HG03575 (cell line): ENCODE measurements at regions not wholly inside any gene's neighbourhood (a gene's known extent, or its start where the extent isn't known, plus 50 kb on each side); places are given as distances from the start of the nearest gene placed in this dataset.
"Not testable (repeated sequence)": the region's sequence is repeated elsewhere in the genome, so short reads cannot be mapped to it uniquely, and the experiment has no call there.

Experiments
- ATAC-seq: cut with Tn5 transposase; IDR thresholded peaks from one replicate; pipeline ENCODE4 v1.9.1; 2021; ENCODE audit not compliant: unreplicated experiment, insufficient number of reproducible peaks, low FRiP score; ENCODE audit errors: extremely low read depth

DNA sequence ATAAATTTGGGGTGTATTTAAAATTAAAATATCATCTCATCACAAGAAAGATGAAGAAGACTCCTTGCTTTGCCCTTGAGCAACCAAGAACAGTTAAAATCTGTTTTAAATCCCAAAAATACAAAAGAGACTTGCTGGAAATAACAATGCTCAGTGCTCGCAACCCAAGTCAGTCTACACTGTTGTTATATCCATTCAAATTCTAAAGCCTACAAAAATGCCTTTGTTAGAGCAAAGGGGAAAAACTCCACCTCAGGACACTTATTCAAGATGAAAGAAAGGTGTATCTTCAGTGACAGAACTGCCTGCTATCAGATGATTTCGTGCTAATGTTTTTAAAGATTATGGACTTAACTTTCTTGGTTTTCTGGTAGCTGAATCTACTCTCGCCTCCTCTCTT, 111.9 kb upstream of the TANK start:
- no peak for ATAC-seq

DNA sequence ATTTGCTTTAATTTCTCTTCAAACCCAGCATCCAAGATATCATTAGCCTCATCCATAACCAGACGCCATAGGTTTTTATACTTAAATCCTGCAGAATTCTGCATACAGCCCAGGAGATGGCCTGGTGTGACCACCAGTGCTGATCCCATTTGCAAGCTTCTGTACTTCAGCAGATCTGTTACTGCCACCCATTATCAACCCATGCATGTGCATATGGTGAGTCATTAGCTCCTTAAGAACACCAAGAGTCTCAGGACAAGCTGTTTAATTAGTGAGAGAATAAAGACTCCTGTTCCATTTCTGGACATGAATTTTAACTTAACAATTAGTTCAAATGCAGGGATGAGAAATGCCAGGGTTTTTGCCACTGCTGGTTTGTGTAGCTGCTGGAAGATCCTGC, 110.7 kb upstream of the TANK start:
- ATAC-seq: no peak

DNA sequence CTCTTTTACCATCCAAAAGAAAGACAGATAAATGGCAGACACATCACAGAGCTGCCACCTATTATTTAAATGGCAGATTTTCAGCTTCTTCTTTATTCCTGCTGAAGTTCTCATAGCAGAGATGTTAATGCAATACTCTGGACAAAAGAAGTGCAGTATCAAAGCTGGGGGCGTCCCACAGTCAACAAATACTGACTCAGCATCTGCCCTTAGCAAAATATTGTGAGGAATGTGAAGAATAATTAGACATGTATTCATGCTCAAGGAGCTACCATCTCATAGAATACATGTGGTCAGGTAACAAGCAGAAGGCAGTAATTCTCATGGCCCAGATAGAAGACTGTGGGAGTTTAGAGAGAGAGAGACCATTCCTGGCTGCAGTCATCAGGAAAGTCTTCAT, 108.0 kb upstream of the TANK start:
- no peak for ATAC-seq

DNA sequence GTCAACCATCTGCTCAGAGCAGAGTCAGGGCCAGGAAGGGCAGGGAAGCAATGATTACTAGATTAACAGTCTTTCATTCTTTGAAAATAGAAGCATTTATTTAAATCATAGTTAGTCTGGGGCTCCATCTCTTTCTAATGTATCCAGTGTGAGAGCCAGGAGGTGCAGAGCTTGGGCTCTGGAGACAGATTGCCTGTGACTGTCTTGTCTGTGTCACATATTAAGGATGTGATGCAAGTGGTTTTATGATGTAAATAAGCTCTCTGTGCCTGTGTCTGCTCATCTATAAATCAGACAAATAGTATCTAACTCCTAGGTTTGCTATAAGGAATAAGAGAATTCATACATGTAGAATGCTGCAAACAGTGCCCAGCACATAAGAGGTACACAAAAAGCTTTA, 104.9 kb upstream of the TANK start:
- no peak for ATAC-seq

DNA sequence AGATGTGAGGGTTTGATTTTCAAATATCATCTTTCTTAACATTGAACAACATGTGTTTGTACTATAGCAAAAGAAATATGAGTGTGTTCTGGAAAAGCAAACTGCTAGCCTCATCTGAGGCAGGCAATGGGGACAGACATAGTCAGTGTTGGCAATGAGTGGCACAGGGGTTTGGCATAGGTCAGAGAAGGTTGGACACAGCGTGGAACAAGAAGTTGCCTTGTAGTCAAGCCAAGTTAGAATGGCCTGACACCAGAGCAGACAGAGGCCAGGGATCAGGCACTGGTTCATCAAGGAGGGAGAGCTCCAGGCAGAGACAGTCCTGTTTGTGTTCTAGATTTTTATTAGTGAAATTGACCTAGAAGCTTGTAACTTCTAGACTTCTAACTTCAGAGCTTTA, 100.8 kb upstream of the TANK start:
- no peak for ATAC-seq

DNA sequence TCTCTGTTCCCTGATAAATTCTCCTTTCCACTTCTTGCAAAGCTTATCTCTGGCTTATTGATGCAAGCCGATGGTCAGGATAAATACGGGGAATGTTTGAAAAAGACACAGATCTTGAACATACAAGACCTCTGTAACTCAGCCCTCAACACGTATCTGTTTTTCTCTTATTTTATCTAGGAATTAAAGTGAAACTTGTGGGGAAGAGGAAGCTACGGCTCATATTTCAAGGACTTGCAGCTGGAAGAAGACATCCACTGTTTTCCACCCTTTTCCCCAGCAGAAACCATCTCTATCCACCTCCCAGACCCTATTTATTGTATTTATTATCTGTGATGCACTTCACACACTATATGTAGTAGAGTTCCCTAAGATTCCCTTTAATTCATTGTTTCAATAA, 98.4 kb upstream of the TANK start:
- no peak for ATAC-seq

DNA sequence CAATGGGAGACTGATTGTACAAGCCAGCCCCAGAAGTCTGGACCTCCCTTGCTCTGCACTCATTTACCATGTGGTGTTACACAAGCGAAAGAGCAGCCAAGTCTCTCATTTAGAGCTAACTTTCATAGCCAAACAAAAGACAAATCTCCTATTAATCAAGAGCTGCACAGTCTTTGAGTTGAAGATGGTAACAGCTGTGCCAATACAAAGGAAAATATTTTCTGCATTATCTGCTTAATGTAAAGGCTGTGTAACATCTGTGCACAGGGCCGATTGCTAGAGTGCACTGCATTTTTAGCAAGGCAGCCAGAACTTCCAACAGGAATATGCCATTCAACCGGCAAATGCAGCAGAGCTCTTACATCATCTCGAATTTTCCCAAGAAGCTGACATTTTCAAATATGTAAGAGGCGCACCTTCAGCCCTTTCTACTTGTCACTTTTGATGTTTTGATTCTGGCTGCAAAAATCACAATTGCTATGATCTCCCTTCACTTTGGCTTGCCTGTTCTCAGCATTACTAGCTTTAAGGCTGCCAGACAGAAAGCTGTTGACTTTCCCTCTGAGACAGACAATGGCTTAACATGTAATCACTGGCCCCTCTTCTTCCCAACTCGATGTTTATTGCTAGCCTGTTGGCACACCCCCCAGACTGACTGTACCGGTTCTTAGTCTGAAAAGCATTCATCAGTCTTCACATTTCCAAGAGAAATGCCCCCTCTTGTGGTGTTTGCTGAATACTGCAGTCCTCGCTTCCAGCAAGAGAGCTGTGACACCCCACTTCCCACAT, 96.9 kb upstream of the TANK start:
- peak; percentile 45 for ATAC-seq

DNA sequence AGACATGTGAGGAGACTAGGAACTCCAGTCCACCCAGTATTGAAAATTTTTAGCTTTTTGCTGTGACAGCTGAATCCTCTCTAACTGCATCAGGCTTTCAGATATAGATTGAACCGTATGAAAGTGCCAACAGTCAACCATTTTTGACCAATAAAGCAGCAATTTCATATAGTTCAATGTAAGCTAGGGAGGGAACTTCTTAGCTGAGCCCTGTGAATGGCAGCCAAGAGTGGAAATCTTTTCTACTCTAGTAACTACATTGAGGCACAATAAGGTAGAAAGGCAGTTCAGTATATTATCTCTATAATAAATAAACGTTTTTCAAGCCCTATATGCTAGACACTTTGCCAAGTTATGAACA, 96.3 kb upstream of the TANK start:
- ATAC-seq: no peak

DNA sequence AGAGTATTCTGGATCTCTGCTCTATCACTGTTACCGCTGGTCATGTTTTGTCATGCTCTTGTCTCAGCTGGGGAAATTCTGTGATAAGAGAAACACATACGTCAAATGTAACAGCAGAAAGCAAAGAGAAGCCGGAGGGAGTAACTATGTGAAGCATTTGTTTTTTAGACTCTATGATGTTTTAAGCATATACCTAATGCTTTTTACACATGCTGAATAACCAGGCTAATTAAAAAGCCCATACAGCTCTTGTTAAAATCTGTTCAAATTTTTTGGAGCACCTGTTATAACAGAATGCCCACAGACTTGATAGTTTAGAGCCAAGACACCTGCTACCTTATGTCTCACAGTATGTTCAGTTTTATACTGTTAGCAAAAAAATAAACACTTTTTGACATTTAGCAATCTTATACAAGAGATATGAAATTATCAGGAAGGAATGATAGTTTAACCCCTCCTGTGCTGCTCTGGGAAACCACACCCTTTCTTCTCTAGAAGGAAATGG, 92.3 kb upstream of the TANK start:
- ATAC-seq: no peak

DNA sequence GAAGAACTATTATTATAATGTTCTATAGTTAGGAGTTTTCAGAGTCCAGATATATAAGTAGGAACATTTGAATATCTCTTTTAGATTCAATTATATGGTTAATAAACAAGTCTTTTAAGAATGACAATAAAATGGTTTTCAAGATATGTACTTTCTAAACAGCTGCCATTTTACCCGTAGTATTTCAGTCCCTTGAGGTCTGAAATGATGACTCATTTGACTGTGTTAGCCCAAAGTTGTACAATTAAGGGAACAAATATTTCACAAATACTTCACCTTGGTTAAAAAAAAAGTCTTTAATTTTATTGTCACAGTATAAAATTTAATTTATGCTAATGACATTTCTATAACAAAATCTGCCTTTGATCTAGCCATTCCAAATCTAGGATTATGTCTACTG, 91.6 kb upstream of the TANK start:
- no peak for ATAC-seq

DNA sequence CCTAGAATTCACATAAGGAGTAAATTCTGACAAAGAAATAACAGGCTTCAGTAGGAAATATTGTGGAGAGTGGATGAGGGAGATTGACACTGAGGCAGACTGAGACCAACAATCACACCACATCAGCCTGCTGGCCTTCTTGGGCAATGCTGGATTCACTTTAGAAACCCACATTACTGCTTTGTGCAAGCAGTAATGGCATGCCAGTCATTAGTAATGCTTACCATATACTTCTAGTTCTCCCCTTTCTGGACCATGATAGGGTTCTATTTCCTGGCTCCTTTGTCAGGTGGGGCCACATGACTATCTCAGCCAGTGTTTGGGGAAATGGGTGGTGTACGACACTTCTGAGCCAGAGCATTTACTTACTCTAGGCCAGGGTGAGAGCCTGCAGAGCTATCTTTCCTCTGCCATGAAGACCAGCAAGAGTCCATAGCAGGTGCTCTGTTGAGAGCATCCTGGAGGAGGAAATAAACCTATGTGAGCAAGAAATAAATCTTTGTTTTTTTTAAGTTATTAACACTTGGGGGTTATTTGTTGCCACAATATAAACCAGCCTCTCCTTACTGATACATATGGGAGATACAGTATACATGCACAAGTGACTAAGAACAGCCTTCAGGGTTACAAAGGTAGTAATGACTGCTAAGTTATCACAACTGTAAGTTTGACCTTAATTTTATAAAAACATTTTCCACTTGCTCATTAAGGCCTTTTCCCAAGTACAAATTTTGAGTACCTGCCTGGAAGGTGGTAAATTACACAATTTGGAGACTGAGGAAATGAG, 89.3 kb upstream of the TANK start:
- no peak for ATAC-seq

DNA sequence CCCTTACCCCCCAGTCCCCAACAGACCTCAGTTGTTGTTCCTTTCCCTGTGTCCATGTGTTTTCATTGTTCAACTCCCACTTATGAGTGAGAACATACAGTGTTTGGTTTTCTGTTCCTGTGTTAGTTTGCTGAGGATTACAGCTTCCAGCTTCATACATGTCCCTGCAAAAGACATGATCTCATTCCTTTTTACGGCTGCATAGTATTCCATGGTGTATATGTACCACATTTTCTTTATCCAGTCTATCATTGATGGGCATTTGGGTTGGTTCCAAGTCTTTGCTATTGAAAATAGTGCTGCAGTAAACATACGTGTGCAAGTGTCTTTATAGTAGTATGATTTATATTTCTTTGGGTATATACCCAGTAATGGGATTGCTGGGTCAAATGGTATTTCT, 87.8 kb upstream of the TANK start:
- not testable (repeated sequence) for ATAC-seq

DNA sequence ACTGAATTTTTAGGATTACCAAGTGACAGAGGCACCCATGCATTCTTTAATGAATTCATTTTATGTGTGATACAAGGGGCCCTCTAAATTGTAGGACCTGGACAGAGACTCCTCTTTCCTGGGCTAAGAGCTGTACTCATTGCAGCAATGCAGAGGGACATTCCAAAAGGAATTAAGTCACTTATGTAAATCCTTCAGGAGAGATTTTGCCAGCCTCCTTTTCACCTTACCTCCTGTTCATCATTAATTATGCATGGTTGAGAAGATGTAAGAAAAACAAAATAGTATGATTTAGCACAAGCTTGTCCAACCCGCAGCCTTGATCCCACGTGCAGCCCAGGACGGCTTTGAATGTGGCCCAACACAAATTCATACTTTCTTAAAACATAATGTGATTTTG, 84.5 kb upstream of the TANK start:
- no peak for ATAC-seq

DNA sequence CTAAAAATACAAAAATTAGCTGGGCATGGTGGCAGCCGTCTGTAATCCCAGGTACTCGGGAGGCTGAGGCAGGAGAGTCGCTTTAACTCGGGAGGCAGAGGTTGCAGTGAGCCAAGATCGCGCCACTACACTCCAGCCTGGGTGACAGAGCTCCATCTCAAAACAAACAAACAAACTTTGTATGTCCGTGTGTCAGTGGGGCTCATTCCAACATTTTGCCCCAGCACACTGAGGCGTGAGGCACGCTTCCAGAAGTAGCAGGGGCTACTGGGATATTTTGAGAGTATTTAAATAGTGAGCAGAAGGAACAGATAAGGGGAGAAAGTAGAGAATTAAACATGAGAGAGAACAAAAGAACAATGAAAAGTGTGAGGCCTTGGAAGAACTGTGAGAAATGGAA, 83.3 kb upstream of the TANK start:
- no peak for ATAC-seq

DNA sequence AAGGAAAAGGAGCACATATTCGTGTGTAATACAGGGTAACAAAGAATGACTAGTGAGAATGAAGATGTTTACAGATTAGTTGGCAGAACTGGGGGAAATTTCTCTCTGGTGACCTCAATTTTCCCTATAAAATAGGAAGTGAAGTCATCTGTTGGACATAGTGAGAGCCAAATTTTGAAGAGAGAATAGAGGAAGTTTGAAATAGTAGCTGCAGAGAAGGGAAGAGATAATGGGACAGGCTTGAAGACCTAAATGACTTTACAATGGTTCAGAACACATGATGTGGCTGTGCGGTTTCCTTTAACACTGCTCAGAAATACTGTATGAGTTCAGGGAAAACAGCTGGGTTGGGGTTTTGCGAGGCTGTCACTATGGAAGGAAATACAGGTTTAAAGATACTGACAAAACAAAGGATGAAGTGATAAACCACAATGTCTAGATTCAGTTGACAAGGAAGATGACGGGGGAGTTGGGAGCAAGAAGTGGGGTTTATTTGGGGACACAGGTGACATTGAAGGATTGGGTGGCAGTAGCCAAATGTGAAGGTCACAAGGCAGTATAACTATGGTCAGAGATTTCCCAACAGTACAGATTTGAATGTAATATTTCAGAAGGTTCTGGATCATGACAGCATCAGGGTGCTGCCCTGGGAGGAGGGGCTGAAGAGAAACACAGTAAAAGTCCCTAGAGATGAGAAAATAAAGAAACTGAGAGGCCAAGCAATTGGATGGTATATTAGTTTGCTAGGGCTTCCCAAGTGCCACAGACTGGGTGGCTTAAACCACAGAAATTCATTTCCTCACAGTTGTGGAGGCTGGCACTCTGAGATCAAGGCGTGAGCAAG, 82.6 kb upstream of the TANK start:
- peak; percentile 85 for ATAC-seq

DNA sequence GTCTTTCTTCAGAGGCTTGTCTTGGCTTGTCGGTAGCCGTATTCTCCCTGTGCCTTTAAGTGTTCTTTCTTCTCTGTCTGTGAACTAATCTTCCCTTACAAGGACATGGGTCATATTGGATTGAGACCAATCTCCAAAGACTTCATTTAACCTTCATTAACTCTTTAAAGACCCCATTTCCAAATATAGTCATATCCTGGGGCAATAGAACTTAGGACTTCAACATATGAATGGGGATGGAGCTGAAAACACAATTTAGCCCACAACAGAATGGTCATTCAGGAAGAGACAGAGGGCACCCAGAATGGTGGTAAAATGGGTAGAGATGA, 82.1 kb upstream of the TANK start:
- ATAC-seq: no peak

DNA sequence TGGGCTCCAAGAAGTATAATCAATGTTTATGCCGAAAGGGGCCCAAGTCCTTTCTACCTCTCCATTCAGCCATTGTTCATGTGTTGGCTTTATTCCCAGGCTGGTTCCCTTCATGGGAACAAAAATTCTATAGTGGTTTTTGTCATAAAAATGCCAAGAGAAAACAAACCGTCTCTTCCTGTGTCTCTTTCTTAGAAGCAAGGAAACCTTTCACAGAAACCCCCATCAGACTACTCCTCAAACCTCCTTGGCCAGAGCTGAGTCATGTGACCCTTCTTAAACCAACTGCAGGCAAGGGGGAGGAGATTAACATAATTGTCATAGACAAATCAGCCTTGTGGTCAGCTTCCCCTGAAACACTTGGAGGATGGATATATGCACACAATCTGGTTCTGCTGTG, 75.1 kb upstream of the TANK start:
- no peak for ATAC-seq

DNA sequence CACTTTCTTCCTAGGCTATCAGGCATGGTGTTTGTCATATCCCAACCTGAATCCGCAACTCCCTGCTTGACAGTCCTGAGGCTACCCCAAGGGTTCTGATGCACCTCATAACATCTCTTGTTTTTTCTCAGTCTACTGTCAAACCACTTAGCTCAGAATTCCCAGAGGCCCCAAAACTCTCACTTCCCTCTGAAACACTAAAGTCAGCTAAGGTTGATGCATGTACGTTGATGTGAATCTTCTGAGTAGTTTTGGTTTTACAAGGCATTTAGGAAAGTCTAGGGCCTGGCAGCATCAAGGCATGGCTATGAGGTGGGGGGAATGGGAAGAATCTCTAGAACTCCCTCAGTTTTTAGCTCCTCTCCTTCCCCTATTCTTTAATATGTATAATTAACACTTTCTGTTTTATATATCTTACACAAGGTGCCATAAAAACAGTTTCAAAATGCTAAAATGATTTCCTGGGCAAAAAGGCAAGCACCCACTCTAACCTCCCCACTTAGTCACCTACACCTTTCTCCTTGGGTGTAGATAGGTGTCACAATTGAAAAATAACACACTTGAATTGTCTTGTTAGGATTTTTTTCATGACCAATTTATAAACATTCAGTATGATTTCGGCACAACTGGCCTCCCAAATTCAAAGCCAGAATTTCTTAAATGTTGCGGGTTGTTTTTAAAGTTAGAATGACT, 71.4 kb upstream of the TANK start:
- peak; percentile 63 for ATAC-seq

DNA sequence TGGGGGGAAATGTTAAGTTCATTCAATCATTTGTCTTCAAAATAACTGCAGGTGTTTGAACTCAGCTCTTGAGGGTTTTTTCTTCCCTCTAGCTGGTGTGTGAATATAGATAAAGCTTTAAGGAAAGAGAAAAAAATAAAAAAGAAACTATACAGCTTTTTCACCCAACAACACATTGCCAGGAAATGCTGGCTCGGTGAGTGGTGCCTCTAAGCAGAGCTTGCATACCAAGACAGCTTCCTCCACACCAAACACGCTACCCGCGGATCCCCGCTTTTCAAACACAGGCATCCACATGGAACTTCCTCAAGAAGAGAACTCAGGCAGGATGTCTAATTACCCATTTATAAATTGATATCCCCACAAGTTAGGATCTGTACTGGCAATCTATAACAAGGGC, 69.8 kb upstream of the TANK start:
- ATAC-seq: peak; percentile 41
